Dendritic cell treated with granulocyte-macrophage colony-stimulating factor and Interleukin-4, amounts not matched to agents 40 ng/mL and 50 ng/mL, for 4 days (primary cell): ENCODE measurements at regions not wholly inside any gene's neighbourhood (a gene's known extent, or its start where the extent isn't known, plus 50 kb on each side); places are given as distances from the start of the nearest gene placed in this dataset.
"Not testable (repeated sequence)": the region's sequence is repeated elsewhere in the genome, so short reads cannot be mapped to it uniquely, and the experiment has no call there.

Source experiments
- H3K27ac Mint-ChIP-seq: one replicate; pipeline ENCODE4 v1.8.0; 2022; ENCODE audit warnings: mild to moderate bottlenecking, mixed read lengths
- H3K27me3 Mint-ChIP-seq: one replicate; pipeline ENCODE4 v1.8.0; 2022; ENCODE audit warnings: mild to moderate bottlenecking, mixed read lengths
- H3K36me3 Mint-ChIP-seq: one replicate; pipeline ENCODE4 v1.8.0; 2022; ENCODE audit warnings: low read depth, mixed read lengths
- H3K4me1 Mint-ChIP-seq: one replicate; pipeline ENCODE4 v1.8.0; 2022; ENCODE audit warnings: low read depth, mixed read lengths
- H3K4me3 Mint-ChIP-seq: one replicate; pipeline ENCODE4 v1.8.0; 2022; ENCODE audit warnings: mild to moderate bottlenecking, moderate library complexity, mixed read lengths
- H3K9me3 Mint-ChIP-seq: one replicate; pipeline ENCODE4 v1.8.0; 2022; ENCODE audit warnings: mixed read lengths
- intact Hi-C: fragments of 100-400 bp; cut with micrococcal nuclease; formaldehyde crosslinking; loops from one replicate; pipeline ENCODE4 v1.15.0; 2022

- no peak overlapping the region for H3K27ac Mint-ChIP-seq
- H3K27me3 Mint-ChIP-seq: no peaks in the 10 kb centered on the region
- H3K4me3 Mint-ChIP-seq: no peak overlapping the region
- H3K36me3 Mint-ChIP-seq: no peaks in the 10 kb centered on the region
- peaks cover 5% of the 10 kb centered on the region for H3K9me3 Mint-ChIP-seq
- no peaks in the 10 kb centered on the region for H3K4me1 Mint-ChIP-seq
- intact Hi-C loops: no loop called here
Measured at GRCh38 chr1:68811806-68812205, 314.9 kb upstream of the DEPDC1 start.

GRCh38 chr1:68812333-68812732, 315.5 kb upstream of the DEPDC1 start:
- Mint-ChIP-seq H3K9me3 (peaks cover 8% of the 10 kb centered on the region), H3K4me3 (no peak overlapping the region), H3K27me3 (no peaks in the 10 kb centered on the region), H3K27ac (no peak overlapping the region), H3K4me1 (no peaks in the 10 kb centered on the region), H3K36me3 (no peaks in the 10 kb centered on the region)
- intact Hi-C loops: no loop called here

- H3K9me3 Mint-ChIP-seq: peaks cover 15% of the 10 kb centered on the region
- no peaks in the 10 kb centered on the region for H3K36me3 Mint-ChIP-seq
- H3K4me3 Mint-ChIP-seq: no peak overlapping the region
- H3K27me3 Mint-ChIP-seq: no peaks in the 10 kb centered on the region
- no peaks in the 10 kb centered on the region for H3K4me1 Mint-ChIP-seq
- no peak overlapping the region for H3K27ac Mint-ChIP-seq
- intact Hi-C loops: no loop called here
Measured at GRCh38 chr1:68814067-68814466, 317.2 kb upstream of the DEPDC1 start.

- intact Hi-C loops: no loop called here
- Mint-ChIP-seq H3K4me3 (no peak overlapping the region), H3K27me3 (no peaks in the 10 kb centered on the region), H3K4me1 (no peaks in the 10 kb centered on the region), H3K27ac (no peak overlapping the region), H3K36me3 (no peaks in the 10 kb centered on the region), H3K9me3 (peaks cover 15% of the 10 kb centered on the region)
Measured at GRCh38 chr1:68815632-68816031, 318.8 kb upstream of the DEPDC1 start.

GRCh38 chr1:68817505-68818210, 320.8 kb upstream of the DEPDC1 start:
- peaks cover 15% of the 10 kb centered on the region for H3K9me3 Mint-ChIP-seq
- H3K4me3 Mint-ChIP-seq, H3K27me3 Mint-ChIP-seq, intact Hi-C loops, H3K4me1 Mint-ChIP-seq, H3K36me3 Mint-ChIP-seq, H3K27ac Mint-ChIP-seq: not testable (repeated sequence)

GRCh38 chr1:68819190-68819829, 322.4 kb upstream of the DEPDC1 start:
- no peak overlapping the region for H3K4me3 Mint-ChIP-seq

GRCh38 chr1:68820151-68820550, 323.3 kb upstream of the DEPDC1 start:
- H3K4me1 Mint-ChIP-seq: no peaks in the 10 kb centered on the region
- intact Hi-C loops: no loop called here
- H3K27ac Mint-ChIP-seq: no peak overlapping the region

More at GRCh38 chr1:68819190-68819829, 322.4 kb upstream of the DEPDC1 start:
- intact Hi-C loops: no loop called here
- H3K27me3 Mint-ChIP-seq: no peaks in the 10 kb centered on the region
- no peak overlapping the region for H3K27ac Mint-ChIP-seq
- H3K4me1 Mint-ChIP-seq: no peaks in the 10 kb centered on the region
- peaks cover 25% of the 10 kb centered on the region for H3K9me3 Mint-ChIP-seq
- H3K36me3 Mint-ChIP-seq: no peaks in the 10 kb centered on the region

GRCh38 chr1:68826836-68827235, 330.0 kb upstream of the DEPDC1 start:
- Mint-ChIP-seq H3K4me1 (no peaks in the 10 kb centered on the region), H3K27me3 (no peaks in the 10 kb centered on the region), H3K9me3 (peaks cover 43% of the 10 kb centered on the region), H3K27ac (no peak overlapping the region), H3K36me3 (no peaks in the 10 kb centered on the region), H3K4me3 (no peak overlapping the region)
- intact Hi-C loops: no loop called here

More at GRCh38 chr1:68820151-68820550, 323.3 kb upstream of the DEPDC1 start:
- H3K9me3 Mint-ChIP-seq: peaks cover 29% of the 10 kb centered on the region
- no peaks in the 10 kb centered on the region for H3K36me3 Mint-ChIP-seq
- no peak overlapping the region for H3K4me3 Mint-ChIP-seq
- no peaks in the 10 kb centered on the region for H3K27me3 Mint-ChIP-seq

- no peak overlapping the region for H3K4me3 Mint-ChIP-seq
- intact Hi-C loops: no loop called here
- no peaks in the 10 kb centered on the region for H3K27me3 Mint-ChIP-seq
- no peaks in the 10 kb centered on the region for H3K36me3 Mint-ChIP-seq
- no peak overlapping the region for H3K27ac Mint-ChIP-seq
- H3K9me3 Mint-ChIP-seq: peaks cover 45% of the 10 kb centered on the region
- H3K4me1 Mint-ChIP-seq: no peaks in the 10 kb centered on the region
Measured at GRCh38 chr1:68827261-68827660, 330.4 kb upstream of the DEPDC1 start.

GRCh38 chr1:68828013-68828412, 331.1 kb upstream of the DEPDC1 start:
- Mint-ChIP-seq H3K4me1 (no peaks in the 10 kb centered on the region), H3K9me3 (peaks cover 48% of the 10 kb centered on the region), H3K36me3 (no peaks in the 10 kb centered on the region), H3K27ac (no peak overlapping the region), H3K27me3 (no peaks in the 10 kb centered on the region), H3K4me3 (no peak overlapping the region)
- intact Hi-C loops: no loop called here

- Mint-ChIP-seq H3K4me3 (no peak overlapping the region), H3K4me1 (no peaks in the 10 kb centered on the region), H3K27ac (no peak overlapping the region), H3K36me3 (no peaks in the 10 kb centered on the region), H3K27me3 (no peaks in the 10 kb centered on the region), H3K9me3 (peaks cover 42% of the 10 kb centered on the region)
- intact Hi-C loops: no loop called here
Measured at GRCh38 chr1:68831281-68831680, 334.4 kb upstream of the DEPDC1 start.

- no peaks in the 10 kb centered on the region for H3K36me3 Mint-ChIP-seq
- H3K9me3 Mint-ChIP-seq: peaks cover 22% of the 10 kb centered on the region
- intact Hi-C loops: no loop called here
- no peak overlapping the region for H3K27ac Mint-ChIP-seq
- H3K4me3 Mint-ChIP-seq: no peak overlapping the region
- no peaks in the 10 kb centered on the region for H3K4me1 Mint-ChIP-seq
- H3K27me3 Mint-ChIP-seq: no peaks in the 10 kb centered on the region
Measured at GRCh38 chr1:68848017-68848416, 351.1 kb upstream of the DEPDC1 start.

GRCh38 chr1:68868606-68869005, 371.7 kb upstream of the DEPDC1 start:
- H3K4me3 Mint-ChIP-seq: no peak overlapping the region
- peaks cover 43% of the 10 kb centered on the region for H3K9me3 Mint-ChIP-seq
- no peak overlapping the region for H3K27ac Mint-ChIP-seq
- intact Hi-C loops: no loop called here
- no peaks in the 10 kb centered on the region for H3K36me3 Mint-ChIP-seq
- no peaks in the 10 kb centered on the region for H3K27me3 Mint-ChIP-seq
- H3K4me1 Mint-ChIP-seq: no peaks in the 10 kb centered on the region

- Mint-ChIP-seq H3K9me3 (peaks cover 23% of the 10 kb centered on the region), H3K27ac (no peak overlapping the region), H3K4me1 (no peaks in the 10 kb centered on the region), H3K27me3 (no peaks in the 10 kb centered on the region), H3K36me3 (no peaks in the 10 kb centered on the region), H3K4me3 (no peak overlapping the region)
- intact Hi-C loops: no loop called here
Measured at GRCh38 chr1:68873144-68873543, 376.3 kb upstream of the DEPDC1 start.
